Loucy (cell line): ENCODE measurements at regions not wholly inside any gene's neighbourhood (a gene's known extent, or its start where the extent isn't known, plus 50 kb on each side); places are given as distances from the start of the nearest gene placed in this dataset.

Experiments
- H2AFZ ChIP-seq: fragments of 200-600 bp; sonication (generic); 2 replicates; pipeline ENCODE4 v1.6.0; 2016; ENCODE audit warnings: antibody characterized with exemption, mild to moderate bottlenecking, low read length, moderate library complexity
- H3F3A ChIP-seq: fragments of 200-600 bp; 2 replicates; pipeline ENCODE4 v1.6.0; 2016; ENCODE audit warnings: antibody characterized with exemption, low read depth, mild to moderate bottlenecking
- H3K27me3 ChIP-seq: fragments of 200-600 bp; sonication (generic); 2 replicates; pipeline ENCODE4 v1.6.1; 2014; ENCODE audit warnings: low read length, mild to moderate bottlenecking; ENCODE audit not compliant: insufficient read depth, poor library complexity, severe bottlenecking
- H3K36me3 ChIP-seq: fragments of 200-600 bp; sonication (generic); 2 replicates; pipeline ENCODE4 v1.6.1; 2016; ENCODE audit warnings: low read length; ENCODE audit not compliant: insufficient read depth
- H3K4me1 ChIP-seq: fragments of 200-600 bp; sonication (generic); 2 replicates; pipeline ENCODE4 v1.5.1; 2014; ENCODE audit warnings: low read length, mild to moderate bottlenecking; ENCODE audit not compliant: insufficient read depth, poor library complexity, severe bottlenecking
- H3K4me2 ChIP-seq: fragments of 200-600 bp; sonication (generic); 2 replicates; pipeline ENCODE4 v1.6.0; 2014; ENCODE audit warnings: antibody characterized with exemption, low read length, low read depth, mild to moderate bottlenecking; ENCODE audit not compliant: poor library complexity, severe bottlenecking
- H3K4me3 ChIP-seq: fragments of 200-600 bp; sonication (generic); 2 replicates; pipeline ENCODE4 v1.5.1; 2014; ENCODE audit warnings: low read length, mild to moderate bottlenecking, mixed read lengths; ENCODE audit not compliant: poor library complexity, severe bottlenecking
- H3K79me2 ChIP-seq: fragments of 200-600 bp; sonication (generic); 2 replicates; pipeline ENCODE4 v1.6.1; 2014; ENCODE audit warnings: low read length; ENCODE audit not compliant: insufficient read depth
- H3K9ac ChIP-seq: fragments of 200-600 bp; sonication (generic); 2 replicates; pipeline ENCODE4 v1.6.0; 2014; ENCODE audit warnings: mild to moderate bottlenecking, low read depth, low read length, moderate library complexity; ENCODE audit not compliant: poor library complexity, severe bottlenecking
- H3K9me2 ChIP-seq: fragments of 200-600 bp; sonication (generic); replicated peaks from 2 replicates; pipeline ENCODE4 v1.6.1; 2016; ENCODE audit warnings: low read depth, low read length, mixed read lengths
- H3K9me3 ChIP-seq: fragments of 200-600 bp; sonication (generic); 2 replicates; pipeline ENCODE4 v1.6.1; 2014; ENCODE audit warnings: mild to moderate bottlenecking, antibody characterized with exemption, low read length, low read depth; ENCODE audit not compliant: insufficient read depth
- H4K20me1 ChIP-seq: fragments of 200-600 bp; sonication (generic); 2 replicates; pipeline ENCODE4 v1.6.0; 2014; ENCODE audit warnings: antibody characterized with exemption, low read length, mild to moderate bottlenecking; ENCODE audit not compliant: insufficient read depth, poor library complexity, severe bottlenecking
- EZH2phosphoT487 ChIP-seq: fragments of 200-600 bp; IDR thresholded peaks from 2 replicates; pipeline ENCODE4 v1.6.1; 2018; ENCODE audit warnings: antibody characterized with exemption, mild to moderate bottlenecking, moderate library complexity, borderline replicate concordance
- TF ChIP-seq, protein P1 (sequence below): fragments of 200-600 bp; sonication (generic); conservative IDR thresholded peaks from 2 replicates; pipeline ENCODE4 v1.5.1; 2014; ENCODE audit warnings: mild to moderate bottlenecking, antibody characterized with exemption, low read length

DNA sequence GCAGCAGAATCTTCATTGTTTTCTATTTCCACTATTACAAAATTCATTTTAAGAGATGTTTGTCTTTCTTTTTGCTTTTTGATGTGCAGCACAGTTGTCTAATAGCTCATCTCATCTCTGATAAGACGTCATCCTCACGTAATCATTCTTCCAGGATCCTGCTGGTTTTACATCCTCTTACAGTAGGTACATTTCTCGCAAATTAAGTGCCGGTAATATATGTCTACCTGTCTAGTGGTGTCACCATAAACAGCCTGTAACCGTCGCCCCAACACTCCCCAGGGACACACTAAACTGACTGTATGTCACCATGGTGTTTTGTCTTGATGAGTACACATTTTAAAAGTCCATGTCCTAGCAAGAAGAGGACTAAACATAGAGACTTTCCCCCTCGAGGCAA is 94.5 kb upstream of the VSTM2B start:
- Histone ChIP-seq H3K9ac (no peak overlapping the region), H3K4me1 (no peaks in the 10 kb centered on the region), H3K4me2 (no peak overlapping the region), H2AFZ (no peak overlapping the region), H3F3A (no peaks in the 10 kb centered on the region), H3K9me3 (peaks cover 6% of the 10 kb centered on the region; the same call in 1 of the 2 replicates), H3K36me3 (no peaks in the 10 kb centered on the region), H3K79me2 (no peaks in the 10 kb centered on the region), H3K4me3 (no peak overlapping the region), H3K27me3 (no peaks in the 10 kb centered on the region), H4K20me1 (no peaks in the 10 kb centered on the region), H3K9me2 (no peaks in the 10 kb centered on the region)
- no peak for TF ChIP-seq EZH2phosphoT487
- TF ChIP-seq, protein P1, sequence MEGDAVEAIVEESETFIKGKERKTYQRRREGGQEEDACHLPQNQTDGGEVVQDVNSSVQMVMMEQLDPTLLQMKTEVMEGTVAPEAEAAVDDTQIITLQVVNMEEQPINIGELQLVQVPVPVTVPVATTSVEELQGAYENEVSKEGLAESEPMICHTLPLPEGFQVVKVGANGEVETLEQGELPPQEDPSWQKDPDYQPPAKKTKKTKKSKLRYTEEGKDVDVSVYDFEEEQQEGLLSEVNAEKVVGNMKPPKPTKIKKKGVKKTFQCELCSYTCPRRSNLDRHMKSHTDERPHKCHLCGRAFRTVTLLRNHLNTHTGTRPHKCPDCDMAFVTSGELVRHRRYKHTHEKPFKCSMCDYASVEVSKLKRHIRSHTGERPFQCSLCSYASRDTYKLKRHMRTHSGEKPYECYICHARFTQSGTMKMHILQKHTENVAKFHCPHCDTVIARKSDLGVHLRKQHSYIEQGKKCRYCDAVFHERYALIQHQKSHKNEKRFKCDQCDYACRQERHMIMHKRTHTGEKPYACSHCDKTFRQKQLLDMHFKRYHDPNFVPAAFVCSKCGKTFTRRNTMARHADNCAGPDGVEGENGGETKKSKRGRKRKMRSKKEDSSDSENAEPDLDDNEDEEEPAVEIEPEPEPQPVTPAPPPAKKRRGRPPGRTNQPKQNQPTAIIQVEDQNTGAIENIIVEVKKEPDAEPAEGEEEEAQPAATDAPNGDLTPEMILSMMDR: no peak

DNA sequence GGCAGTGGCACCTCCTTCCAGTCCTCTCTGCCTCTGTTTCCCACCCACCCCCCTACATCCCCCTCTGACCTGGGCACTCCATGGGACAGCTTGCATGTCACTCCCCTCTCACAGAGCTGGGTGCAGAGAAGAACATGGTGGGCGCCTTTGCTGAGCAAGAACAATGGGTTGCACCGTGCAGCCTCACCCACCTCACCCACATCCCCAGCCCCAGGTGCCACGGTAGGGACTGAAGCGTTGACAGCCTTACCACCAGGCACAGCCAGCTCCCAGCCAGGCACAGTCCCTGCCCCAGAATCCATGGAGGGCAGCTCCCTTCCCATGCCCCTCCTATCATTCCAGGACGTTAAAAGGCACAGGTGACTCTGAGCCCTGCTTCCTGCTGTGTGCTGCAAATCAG is 93.1 kb upstream of the VSTM2B start:
- Histone ChIP-seq H3F3A (no peaks in the 10 kb centered on the region), H4K20me1 (no peaks in the 10 kb centered on the region), H3K4me1 (no peaks in the 10 kb centered on the region), H3K4me3 (no peak overlapping the region), H2AFZ (no peak overlapping the region), H3K4me2 (no peak overlapping the region), H3K9me2 (no peaks in the 10 kb centered on the region), H3K36me3 (no peaks in the 10 kb centered on the region), H3K9ac (no peak overlapping the region), H3K79me2 (no peaks in the 10 kb centered on the region), H3K27me3 (no peaks in the 10 kb centered on the region), H3K9me3 (peaks cover 2% of the 10 kb centered on the region; the same call in 1 of the 2 replicates)
- no peak for TF ChIP-seq EZH2phosphoT487
- TF ChIP-seq, protein P1: no peak

DNA sequence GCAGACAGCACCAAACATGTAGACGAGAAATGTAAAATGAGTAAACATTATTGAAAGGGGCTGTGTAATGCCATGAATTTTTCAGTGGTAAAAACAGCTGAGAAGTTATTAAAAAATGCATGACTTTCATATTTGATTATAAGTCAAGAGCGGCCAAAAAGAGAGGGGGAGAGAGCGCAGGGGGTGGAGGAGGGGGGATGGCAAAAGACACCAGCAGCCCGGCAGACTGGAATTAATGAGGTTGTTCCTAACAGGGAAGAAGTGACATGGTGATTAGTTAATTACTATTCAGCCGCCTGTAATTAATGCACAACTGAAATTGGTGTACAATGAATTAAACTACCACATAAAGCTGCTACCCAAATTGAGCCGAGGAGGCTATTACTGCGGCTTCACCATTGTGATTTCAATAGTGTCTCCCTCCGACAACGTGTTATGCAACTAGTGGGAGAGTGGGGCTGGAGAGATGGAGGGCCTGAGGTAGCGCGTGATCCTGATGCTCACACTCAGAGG is 89.1 kb upstream of the VSTM2B start:
- H3K79me2 ChIP-seq: no peaks in the 10 kb centered on the region
- H4K20me1 ChIP-seq: no peaks in the 10 kb centered on the region
- H3K9me2 ChIP-seq: no peaks in the 10 kb centered on the region
- H3K9me3 ChIP-seq: no peaks in the 10 kb centered on the region; the same call in 1 of the 2 replicates
- no peaks in the 10 kb centered on the region for H3K36me3 ChIP-seq
- H3F3A ChIP-seq: no peaks in the 10 kb centered on the region
- no peak overlapping the region for H3K9ac ChIP-seq
- no peak overlapping the region for H3K4me3 ChIP-seq
- TF ChIP-seq, protein P1: no peak
- no peak for TF ChIP-seq EZH2phosphoT487
- H3K27me3 ChIP-seq: no peaks in the 10 kb centered on the region
- no peak overlapping the region for H3K4me2 ChIP-seq
- H2AFZ ChIP-seq: no peak overlapping the region
- no peaks in the 10 kb centered on the region for H3K4me1 ChIP-seq
